Neural cell (in vitro differentiated cells): ENCODE measurements at regions not wholly inside any gene's neighbourhood (a gene's known extent, or its start where the extent isn't known, plus 50 kb on each side); places are given as distances from the start of the nearest gene placed in this dataset.

Experiments used
- H2AFZ ChIP-seq: fragments of 200-600, 300-800 bp; sonication (generic), shearing (Covaris generic); 2 replicates; pipeline ENCODE4 v1.6.0; 2014; ENCODE audit warnings: low read depth, mild to moderate bottlenecking, antibody characterized with exemption, low read length, moderate library complexity
- H3F3A ChIP-seq: fragments of 200-600 bp; shearing (Covaris generic); 2 replicates; pipeline ENCODE4 v1.6.1; 2016; ENCODE audit warnings: mild to moderate bottlenecking, moderate library complexity, mixed read lengths, antibody characterized with exemption, low read length; ENCODE audit not compliant: insufficient read depth, poor library complexity, severe bottlenecking
- H3K27ac ChIP-seq: fragments of 200-600, 300-800 bp; sonication (generic), shearing (Covaris generic); 2 replicates; pipeline ENCODE4 v1.5.1; 2014; ENCODE audit warnings: mild to moderate bottlenecking, low read length, moderate library complexity
- H3K27me3 ChIP-seq: fragments of 300-800, 200-600 bp; sonication (generic), shearing (Covaris generic); 2 replicates; pipeline ENCODE4 v1.6.0; 2014; ENCODE audit warnings: mild to moderate bottlenecking, low read depth, low read length, moderate library complexity; ENCODE audit not compliant: insufficient read depth
- H3K36me3 ChIP-seq: fragments of 300-800, 200-600 bp; sonication (generic), shearing (Covaris generic); 2 replicates; pipeline ENCODE4 v1.5.1; 2014; ENCODE audit warnings: mild to moderate bottlenecking, antibody characterized with exemption, low read length, moderate library complexity; ENCODE audit not compliant: insufficient read depth
- H3K4me2 ChIP-seq: fragments of 300-800, 200-600 bp; sonication (generic), shearing (Covaris generic); 2 replicates; pipeline ENCODE4 v1.6.0; 2014; ENCODE audit warnings: mild to moderate bottlenecking, low read length
- H3K4me3 ChIP-seq: fragments of 300-800, 200-600 bp; sonication (generic), shearing (Covaris generic); 2 replicates; pipeline ENCODE4 v1.5.1; 2014; ENCODE audit warnings: mild to moderate bottlenecking, low read length, moderate library complexity
- H3K79me2 ChIP-seq: fragments of 200-600 bp; shearing (Covaris generic); replicated peaks from 2 replicates; pipeline ENCODE4 v1.6.0; 2014; ENCODE audit warnings: mild to moderate bottlenecking, low read length, moderate library complexity; ENCODE audit not compliant: insufficient read depth
- H3K9ac ChIP-seq: fragments of 300-800, 200-600 bp; sonication (generic), shearing (Covaris generic); 2 replicates; pipeline ENCODE4 v1.6.1; 2016; ENCODE audit warnings: mild to moderate bottlenecking, low read length, mixed read lengths
- H3K9me2 ChIP-seq: fragments of 200-600 bp; shearing (Covaris generic); 2 replicates; pipeline ENCODE4 v1.6.1; 2016; ENCODE audit warnings: mild to moderate bottlenecking, low read length, mixed read lengths; ENCODE audit not compliant: insufficient read depth
- H3K9me3 ChIP-seq: fragments of 200-600, 300-800 bp; sonication (generic), shearing (Covaris generic); 2 replicates; pipeline ENCODE4 v1.6.1; 2016; ENCODE audit warnings: mild to moderate bottlenecking, mixed run types, low read length, moderate library complexity, mixed read lengths
- H4K20me1 ChIP-seq: fragments of 200-600 bp; shearing (Covaris generic); 2 replicates; pipeline ENCODE4 v1.6.1; 2016; ENCODE audit warnings: mild to moderate bottlenecking, mixed run types; ENCODE audit not compliant: insufficient read depth
- CTCF ChIP-seq: fragments of 450-650 bp; IDR thresholded peaks from 2 replicates; pipeline ENCODE4 v1.5.1; 2014; ENCODE audit warnings: antibody characterized with exemption, mild to moderate bottlenecking, moderate library complexity; ENCODE audit not compliant: poor library complexity, severe bottlenecking
- EP300 ChIP-seq: fragments of 450-650 bp; conservative IDR thresholded peaks from 2 replicates; pipeline ENCODE4 v1.6.1; 2014; ENCODE audit warnings: antibody characterized with exemption, mild to moderate bottlenecking, moderate library complexity; ENCODE audit not compliant: poor library complexity, severe bottlenecking
- EZH2 ChIP-seq: fragments of 200-600, 300-800 bp; shearing (Covaris generic), sonication (generic); IDR thresholded peaks from 2 replicates; pipeline ENCODE4 v1.6.1; 2014; ENCODE audit warnings: antibody characterized with exemption, low read length, borderline replicate concordance, mild to moderate bottlenecking; ENCODE audit not compliant: insufficient read depth, poor library complexity, severe bottlenecking
- MXI1 ChIP-seq: fragments of 450-650 bp; conservative IDR thresholded peaks from 2 replicates; pipeline ENCODE4 v1.6.1; 2014; ENCODE audit warnings: antibody characterized with exemption, mild to moderate bottlenecking; ENCODE audit not compliant: poor library complexity, severe bottlenecking
- POLR2AphosphoS5 ChIP-seq: IDR thresholded peaks from 2 replicates; pipeline ENCODE4 v1.6.1; 2012
- RAD21 ChIP-seq: fragments of 450-650 bp; conservative IDR thresholded peaks from 2 replicates; pipeline ENCODE4 v1.6.1; 2014; ENCODE audit warnings: antibody characterized with exemption, mild to moderate bottlenecking, moderate library complexity
- REST ChIP-seq: IDR thresholded peaks from 2 replicates; pipeline ENCODE4 v1.6.1; 2012; ENCODE audit warnings: borderline replicate concordance
- SMC3 ChIP-seq: fragments of 450-650 bp; conservative IDR thresholded peaks from 2 replicates; pipeline ENCODE4 v1.6.1; 2014; ENCODE audit warnings: antibody characterized with exemption, mild to moderate bottlenecking, moderate library complexity; ENCODE audit not compliant: poor library complexity
- TAF1 ChIP-seq: IDR thresholded peaks from 2 replicates; pipeline ENCODE4 v1.6.1; 2012; ENCODE audit warnings: low read depth

DNA sequence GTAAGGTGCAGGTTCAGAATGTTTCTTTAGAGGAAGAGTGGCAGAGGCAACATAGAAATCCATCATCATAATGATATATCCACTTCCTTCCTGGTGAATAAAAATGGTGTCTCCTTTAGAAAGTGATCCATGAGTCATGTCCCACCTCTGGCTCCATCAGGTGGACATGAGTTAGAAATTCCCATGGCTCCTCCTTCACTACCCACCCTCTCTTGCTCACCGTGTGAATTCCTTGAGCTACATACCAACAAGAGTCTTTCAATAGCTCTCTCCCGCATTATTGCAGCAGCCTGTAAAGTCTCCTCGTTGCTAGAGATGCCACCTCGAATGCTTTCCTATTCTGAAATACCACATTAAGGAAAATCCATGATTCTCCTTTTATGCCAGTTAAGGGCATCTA, 317.6 kb downstream of the LNPK start:
- no peaks in the 10 kb centered on the region for H3K36me3 ChIP-seq
- no peak overlapping the region for H2AFZ ChIP-seq
- no peak overlapping the region for H3K4me2 ChIP-seq
- no peak for TF ChIP-seq MXI1
- TF ChIP-seq EZH2, result no peak
- no peak for TF ChIP-seq TAF1
- TF ChIP-seq REST, result no peak
- no peak for TF ChIP-seq POLR2AphosphoS5
- TF ChIP-seq RAD21, result no peak
- no peak for TF ChIP-seq EP300
- TF ChIP-seq CTCF, result no peak
- no peak for TF ChIP-seq SMC3
- H3K9me2 ChIP-seq, result no peaks in the 10 kb centered on the region
- H3K79me2 ChIP-seq, result no peaks in the 10 kb centered on the region
- no peak overlapping the region for H3K27ac ChIP-seq
- H3K9me3 ChIP-seq, result no peaks in the 10 kb centered on the region
- H3K4me3 ChIP-seq, result no peak overlapping the region
- H4K20me1 ChIP-seq, result no peaks in the 10 kb centered on the region
- H3F3A ChIP-seq, result no peaks in the 10 kb centered on the region
- H3K27me3 ChIP-seq, result no peaks in the 10 kb centered on the region
- no peak overlapping the region for H3K9ac ChIP-seq

GRCh38 chr2:175679728-175680127, 322.3 kb downstream of the LNPK start:
- TF ChIP-seq TAF1 (no peak), EP300 (no peak)
- Histone ChIP-seq H2AFZ (no peak overlapping the region), H3K4me2 (no peak overlapping the region), H4K20me1 (no peaks in the 10 kb centered on the region), H3K27ac (no peak overlapping the region), H3K79me2 (no peaks in the 10 kb centered on the region), H3K9ac (no peak overlapping the region), H3K36me3 (no peaks in the 10 kb centered on the region), H3K9me3 (no peaks in the 10 kb centered on the region), H3K4me3 (no peak overlapping the region), H3K9me2 (no peaks in the 10 kb centered on the region), H3K27me3 (no peaks in the 10 kb centered on the region), H3F3A (no peaks in the 10 kb centered on the region)

DNA sequence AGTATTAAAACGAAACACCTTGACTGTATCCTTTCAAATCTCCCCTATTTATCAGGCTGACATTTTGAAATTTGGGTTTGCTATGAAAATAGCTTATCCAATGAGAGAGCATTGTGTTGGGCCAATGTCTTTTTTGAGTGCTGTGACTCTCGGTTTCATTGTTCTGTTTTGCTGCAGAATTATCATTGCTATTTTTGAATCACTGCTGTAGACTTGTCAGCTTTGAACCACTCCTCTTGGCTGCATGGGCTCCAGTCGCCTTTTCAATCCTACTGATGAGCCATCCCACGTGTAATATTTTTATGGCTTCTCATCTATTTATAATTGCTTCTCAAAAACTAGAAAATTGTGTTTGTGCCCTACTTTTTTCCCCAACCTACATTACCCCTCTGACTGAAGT, 322.8 kb downstream of the LNPK start:
- no peak overlapping the region for H2AFZ ChIP-seq
- H3K27me3 ChIP-seq, result no peaks in the 10 kb centered on the region
- no peak overlapping the region for H3K4me2 ChIP-seq
- H3K27ac ChIP-seq, result no peak overlapping the region
- H3K79me2 ChIP-seq, result no peaks in the 10 kb centered on the region
- H3K4me3 ChIP-seq, result no peak overlapping the region
- H4K20me1 ChIP-seq, result no peaks in the 10 kb centered on the region
- no peaks in the 10 kb centered on the region for H3F3A ChIP-seq
- H3K9me3 ChIP-seq, result no peaks in the 10 kb centered on the region
- no peaks in the 10 kb centered on the region for H3K9me2 ChIP-seq
- no peak for TF ChIP-seq REST
- no peak for TF ChIP-seq POLR2AphosphoS5
- no peak for TF ChIP-seq RAD21
- TF ChIP-seq EZH2, result no peak
- TF ChIP-seq MXI1, result no peak
- no peak for TF ChIP-seq EP300
- TF ChIP-seq SMC3, result no peak
- TF ChIP-seq TAF1, result no peak
- no peak for TF ChIP-seq CTCF
- H3K9ac ChIP-seq, result no peak overlapping the region
- no peaks in the 10 kb centered on the region for H3K36me3 ChIP-seq
